Activated CD4-positive, alpha-beta memory T cell treated with anti-CD3 and anti-CD28 coated beads, Interleukin-2, amount 10 ng/mL, durations not matched to agents 7 days and 5 days (primary cell): ENCODE measurements at regions not wholly inside any gene's neighbourhood (a gene's known extent, or its start where the extent isn't known, plus 50 kb on each side); places are given as distances from the start of the nearest gene placed in this dataset.
"Not testable (repeated sequence)": the region's sequence is repeated elsewhere in the genome, so short reads cannot be mapped to it uniquely, and the experiment has no call there.

Experiments used
- CTCF ChIA-PET: fragments of 350-600 bp; sonication (Branson Sonifier 250); formaldehyde crosslinking; loops from one replicate; lab custom pipeline; 2021; ENCODE audit warnings: antibody characterized with exemption, inconsistent platforms; lab: Charles Lee
- POLR2A ChIA-PET: fragments of 350-600 bp; sonication (Branson Sonifier 250); formaldehyde crosslinking; loops from one replicate; lab custom pipeline; 2021; ENCODE audit warnings: antibody characterized with exemption; lab: Charles Lee
- DNase-seq: peaks from one replicate; pipeline ENCODE4 v3.0.0-alpha.2; 2020
- H3K27ac Mint-ChIP-seq: one replicate; pipeline ENCODE4 v1.8.0; 2021; ENCODE audit warnings: mild to moderate bottlenecking, mixed read lengths
- H3K27me3 Mint-ChIP-seq: one replicate; pipeline ENCODE4 v1.8.0; 2021; ENCODE audit warnings: mixed read lengths
- H3K36me3 Mint-ChIP-seq: one replicate; pipeline ENCODE4 v1.8.0; 2021; ENCODE audit warnings: low read depth, mixed read lengths
- H3K4me1 Mint-ChIP-seq: one replicate; pipeline ENCODE4 v1.8.0; 2021; ENCODE audit warnings: mixed read lengths
- H3K4me3 Mint-ChIP-seq: one replicate; pipeline ENCODE4 v1.8.0; 2021; ENCODE audit warnings: mild to moderate bottlenecking, mixed read lengths
- H3K9me3 Mint-ChIP-seq: one replicate; pipeline ENCODE4 v1.8.0; 2021; ENCODE audit warnings: mixed read lengths

GRCh38 chr5:163162645-163163044 is 274.8 kb upstream of the CCNG1 start:
- Mint-ChIP-seq H3K4me3 (no peak overlapping the region), H3K9me3 (peaks cover 3% of the 10 kb centered on the region), H3K27ac (no peak overlapping the region), H3K36me3 (no peaks in the 10 kb centered on the region), H3K4me1 (no peaks in the 10 kb centered on the region), H3K27me3 (no peaks in the 10 kb centered on the region)
- CTCF ChIA-PET, result no interaction called here
- DNase-seq, result no peak
- POLR2A ChIA-PET, result interaction anchor here (0.6 to 1.4 kb wide), 2 partner anchors 111 to 526 kb away, joined by 3 read pairs; no protein-coding TSS in a partner anchor

GRCh38 chr5:163163858-163164257 is 273.5 kb upstream of the CCNG1 start:
- H3K27me3 Mint-ChIP-seq, result no peaks in the 10 kb centered on the region
- H3K36me3 Mint-ChIP-seq, result no peaks in the 10 kb centered on the region
- no peaks in the 10 kb centered on the region for H3K4me1 Mint-ChIP-seq
- CTCF ChIA-PET, result no interaction called here
- no peak overlapping the region for H3K4me3 Mint-ChIP-seq
- no peak for DNase-seq
- H3K27ac Mint-ChIP-seq, result no peak overlapping the region
- H3K9me3 Mint-ChIP-seq, result peaks cover 2% of the 10 kb centered on the region
- POLR2A ChIA-PET, result no interaction called here

- POLR2A ChIA-PET, result no interaction called here
- no peaks in the 10 kb centered on the region for H3K4me1 Mint-ChIP-seq
- H3K4me3 Mint-ChIP-seq, result no peak overlapping the region
- H3K9me3 Mint-ChIP-seq, result peaks cover 2% of the 10 kb centered on the region
- H3K27me3 Mint-ChIP-seq, result no peaks in the 10 kb centered on the region
- no peak overlapping the region for H3K27ac Mint-ChIP-seq
- CTCF ChIA-PET, result no interaction called here
- H3K36me3 Mint-ChIP-seq, result no peaks in the 10 kb centered on the region
- DNase-seq, result no peak
These were observed 272.1 kb upstream of the CCNG1 start for GRCh38 chr5:163165277-163165676.

- H3K9me3 Mint-ChIP-seq, CTCF ChIA-PET, H3K27ac Mint-ChIP-seq, H3K36me3 Mint-ChIP-seq, H3K4me1 Mint-ChIP-seq, H3K4me3 Mint-ChIP-seq, POLR2A ChIA-PET, H3K27me3 Mint-ChIP-seq, DNase-seq: not testable (repeated sequence)
These were observed 267.2 kb upstream of the CCNG1 start for GRCh38 chr5:163170161-163170560.

GRCh38 chr5:163172540-163173338 is 264.7 kb upstream of the CCNG1 start:
- ChIA-PET POLR2A (no interaction called here), CTCF (no interaction called here)
- DNase-seq, result no peak
- no peaks in the 10 kb centered on the region for H3K36me3 Mint-ChIP-seq
- H3K9me3 Mint-ChIP-seq, result no peaks in the 10 kb centered on the region
- no peaks in the 10 kb centered on the region for H3K27me3 Mint-ChIP-seq
- H3K4me3 Mint-ChIP-seq, result no peak overlapping the region
- no peaks in the 10 kb centered on the region for H3K4me1 Mint-ChIP-seq
- no peak overlapping the region for H3K27ac Mint-ChIP-seq

DNA sequence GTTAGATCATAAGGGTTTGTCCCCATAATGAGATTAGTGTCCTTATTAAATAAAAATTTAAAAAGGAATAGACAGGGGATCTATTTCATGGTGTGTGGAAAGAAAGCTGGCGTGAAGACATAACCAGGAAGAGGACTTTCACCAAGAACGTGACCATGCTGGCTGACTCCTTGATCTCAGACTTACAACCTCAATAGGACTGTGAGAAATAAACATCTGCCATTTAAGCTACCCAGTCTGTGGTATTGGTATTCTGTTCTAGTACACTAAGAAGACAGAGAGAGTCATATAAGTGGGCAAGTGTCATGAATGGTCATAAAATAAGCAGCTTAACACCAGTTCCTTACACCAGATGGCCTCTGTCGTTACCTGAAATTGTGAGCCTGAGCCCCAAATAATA is 259.4 kb upstream of the CCNG1 start:
- POLR2A ChIA-PET, result no interaction called here
- CTCF ChIA-PET, result interaction anchor here (1.1 kb wide), 1 partner anchor 230 kb away, joined by 3 read pairs; no protein-coding TSS in a partner anchor
- H3K4me3 Mint-ChIP-seq, result no peak overlapping the region
- H3K27ac Mint-ChIP-seq, result no peak overlapping the region
- H3K27me3 Mint-ChIP-seq, result no peaks in the 10 kb centered on the region
- H3K36me3 Mint-ChIP-seq, result no peaks in the 10 kb centered on the region
- no peaks in the 10 kb centered on the region for H3K4me1 Mint-ChIP-seq
- no peak for DNase-seq
- peaks cover 5% of the 10 kb centered on the region for H3K9me3 Mint-ChIP-seq

DNA sequence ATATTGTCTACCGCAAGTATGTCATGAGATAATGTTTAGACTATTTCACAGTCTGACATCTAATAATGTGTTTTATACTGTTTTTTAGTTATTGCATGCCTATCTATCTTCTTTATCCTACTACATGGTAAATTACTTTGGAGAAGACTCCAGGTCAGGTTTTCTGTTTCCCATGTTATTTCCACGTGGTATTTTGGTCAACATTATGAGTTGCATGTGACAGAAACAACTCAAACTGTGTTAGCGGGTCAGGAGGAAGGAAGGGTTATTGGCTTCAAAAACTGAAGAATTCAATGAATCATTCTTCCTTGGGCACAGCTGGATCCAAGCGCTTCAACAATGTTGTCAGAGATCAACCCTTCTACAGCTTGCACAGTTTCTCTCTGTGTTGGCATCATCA is 252.1 kb upstream of the CCNG1 start:
- Mint-ChIP-seq H3K27me3 (no peaks in the 10 kb centered on the region), H3K9me3 (peaks cover 7% of the 10 kb centered on the region), H3K27ac (no peak overlapping the region), H3K4me3 (no peak overlapping the region), H3K36me3 (no peaks in the 10 kb centered on the region), H3K4me1 (no peaks in the 10 kb centered on the region)
- POLR2A ChIA-PET, result no interaction called here
- CTCF ChIA-PET, result no interaction called here
- no peak for DNase-seq

- Mint-ChIP-seq H3K27me3 (no peaks in the 10 kb centered on the region), H3K27ac (no peak overlapping the region), H3K9me3 (peaks cover 3% of the 10 kb centered on the region), H3K36me3 (no peaks in the 10 kb centered on the region), H3K4me1 (no peaks in the 10 kb centered on the region), H3K4me3 (no peak overlapping the region)
- DNase-seq, result no peak
- ChIA-PET POLR2A (no interaction called here), CTCF (no interaction called here)
These were observed 248.3 kb upstream of the CCNG1 start for GRCh38 chr5:163189023-163189553.

DNA sequence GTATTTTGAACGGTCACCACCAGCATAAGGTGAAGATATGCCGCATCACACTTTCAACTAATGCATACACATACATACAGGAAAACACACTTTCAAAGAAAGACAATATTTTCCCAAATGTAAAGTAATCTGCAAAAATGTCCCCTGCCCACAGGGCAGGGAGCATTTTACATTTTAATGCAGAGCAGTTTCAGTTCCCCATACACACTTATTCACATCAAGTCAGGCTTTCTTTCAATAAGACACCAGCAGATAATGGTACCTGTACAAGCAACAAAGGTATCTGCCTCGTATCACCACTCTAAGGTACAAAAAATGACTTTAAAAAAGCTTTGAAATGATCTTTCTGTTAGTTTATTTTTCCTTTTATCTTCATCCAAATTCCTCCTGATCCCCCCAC is 247.1 kb upstream of the CCNG1 start:
- CTCF ChIA-PET, result no interaction called here
- DNase-seq, result no peak
- peaks cover 3% of the 10 kb centered on the region for H3K9me3 Mint-ChIP-seq
- no peaks in the 10 kb centered on the region for H3K4me1 Mint-ChIP-seq
- H3K27ac Mint-ChIP-seq, result no peak overlapping the region
- POLR2A ChIA-PET, result no interaction called here
- H3K27me3 Mint-ChIP-seq, result no peaks in the 10 kb centered on the region
- no peaks in the 10 kb centered on the region for H3K36me3 Mint-ChIP-seq
- H3K4me3 Mint-ChIP-seq, result no peak overlapping the region

DNA sequence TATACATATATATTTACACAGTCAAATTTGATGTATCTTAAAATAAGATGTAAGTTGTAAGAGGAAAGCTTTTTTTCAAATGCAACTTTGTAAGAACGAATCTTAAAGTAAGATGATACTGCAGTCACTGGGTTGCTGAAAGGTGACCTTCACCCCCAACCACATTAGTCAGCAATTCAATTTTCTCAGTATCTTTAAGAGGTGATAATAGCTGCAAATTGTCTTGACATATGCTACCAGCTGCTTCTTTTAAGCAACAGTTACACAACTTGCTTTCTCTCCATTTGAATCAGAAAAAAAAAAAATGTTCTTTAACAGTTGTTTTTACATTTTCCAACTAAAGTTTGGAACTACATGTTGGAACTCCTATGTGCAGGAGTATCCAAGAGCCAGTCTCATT is 246.6 kb upstream of the CCNG1 start:
- Mint-ChIP-seq H3K4me1 (no peaks in the 10 kb centered on the region), H3K27ac (no peak overlapping the region), H3K27me3 (no peaks in the 10 kb centered on the region), H3K4me3 (no peak overlapping the region), H3K9me3 (peaks cover 2% of the 10 kb centered on the region), H3K36me3 (no peaks in the 10 kb centered on the region)
- no peak for DNase-seq
- ChIA-PET POLR2A (no interaction called here), CTCF (no interaction called here)

DNA sequence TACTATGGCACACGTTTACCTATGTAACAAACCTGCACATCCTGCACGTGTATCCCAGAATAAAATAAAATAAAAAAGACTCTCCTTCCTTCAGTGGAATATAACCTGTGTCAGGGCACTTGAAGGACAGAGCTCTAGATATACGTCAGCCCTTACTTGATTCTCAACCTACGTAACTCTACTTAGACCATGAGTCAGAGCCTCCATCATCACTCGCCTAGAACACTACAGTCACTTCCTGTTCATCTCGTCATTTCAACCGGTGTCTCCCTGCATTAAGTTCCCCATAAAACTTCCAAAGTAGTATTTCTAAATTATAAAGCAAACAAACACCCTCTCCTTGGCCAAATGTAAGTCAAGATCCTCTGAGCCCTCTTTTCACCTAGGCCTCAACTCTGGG is 243.5 kb upstream of the CCNG1 start:
- H3K27ac Mint-ChIP-seq, result no peak overlapping the region
- no peaks in the 10 kb centered on the region for H3K4me1 Mint-ChIP-seq
- H3K9me3 Mint-ChIP-seq, result peaks cover 2% of the 10 kb centered on the region
- no peaks in the 10 kb centered on the region for H3K36me3 Mint-ChIP-seq
- H3K27me3 Mint-ChIP-seq, result no peaks in the 10 kb centered on the region
- no peak for DNase-seq
- no peak overlapping the region for H3K4me3 Mint-ChIP-seq
- POLR2A ChIA-PET, result no interaction called here
- CTCF ChIA-PET, result no interaction called here

DNA sequence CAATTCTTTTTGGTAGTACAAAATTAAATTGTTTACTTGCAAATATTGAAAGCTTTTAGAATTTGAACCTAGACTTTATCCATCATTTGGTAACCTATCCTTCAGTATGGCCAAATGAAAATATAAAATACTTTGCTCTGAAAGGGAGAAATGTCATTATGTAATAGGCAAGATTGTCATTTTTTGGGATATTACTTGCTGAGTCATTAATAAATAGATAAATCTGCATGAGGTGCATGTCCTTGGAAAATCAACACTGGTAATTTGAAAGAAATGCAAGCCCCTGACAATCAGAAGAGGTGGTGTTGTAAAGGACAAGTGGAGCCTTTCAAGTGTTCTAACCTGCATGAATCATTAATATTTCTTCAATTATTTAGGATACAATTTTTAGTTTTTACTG is 231.8 kb upstream of the CCNG1 start:
- H3K27me3 Mint-ChIP-seq, result no peaks in the 10 kb centered on the region
- H3K36me3 Mint-ChIP-seq, result no peaks in the 10 kb centered on the region
- H3K4me3 Mint-ChIP-seq, result no peak overlapping the region
- no peak for DNase-seq
- no peak overlapping the region for H3K27ac Mint-ChIP-seq
- H3K9me3 Mint-ChIP-seq, result peaks cover 9% of the 10 kb centered on the region
- CTCF ChIA-PET, result no interaction called here
- POLR2A ChIA-PET, result no interaction called here
- H3K4me1 Mint-ChIP-seq, result no peaks in the 10 kb centered on the region

DNA sequence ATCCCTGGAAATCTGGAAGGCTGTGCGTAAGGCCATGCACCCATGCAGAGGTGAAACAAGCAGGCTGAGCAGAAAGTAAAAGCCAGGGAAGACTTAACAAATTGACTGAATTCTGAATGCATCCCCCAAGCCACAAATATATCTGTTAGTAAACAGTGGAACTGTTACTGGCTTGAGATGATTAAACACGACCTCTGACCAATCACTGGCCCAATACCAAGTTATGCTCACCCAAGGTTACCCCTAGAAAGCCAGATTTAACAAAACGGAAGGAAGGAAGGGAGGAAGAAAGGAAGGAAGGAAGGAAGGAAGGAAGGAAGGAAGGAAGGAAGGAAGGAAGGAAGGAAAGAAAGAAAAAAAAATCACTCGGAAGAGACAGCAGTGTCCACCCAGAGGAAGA is 215.8 kb upstream of the CCNG1 start:
- Mint-ChIP-seq H3K4me3 (no peak overlapping the region), H3K27ac (no peak overlapping the region), H3K36me3 (no peaks in the 10 kb centered on the region), H3K27me3 (no peaks in the 10 kb centered on the region), H3K4me1 (no peaks in the 10 kb centered on the region), H3K9me3 (peaks cover 4% of the 10 kb centered on the region)
- ChIA-PET CTCF (no interaction called here), POLR2A (no interaction called here)
- DNase-seq, result no peak

GRCh38 chr5:163222982-163223381 is 214.4 kb upstream of the CCNG1 start:
- no peak overlapping the region for H3K4me3 Mint-ChIP-seq
- H3K4me1 Mint-ChIP-seq, result no peaks in the 10 kb centered on the region
- POLR2A ChIA-PET, result no interaction called here
- peaks cover 4% of the 10 kb centered on the region for H3K9me3 Mint-ChIP-seq
- no peaks in the 10 kb centered on the region for H3K36me3 Mint-ChIP-seq
- DNase-seq, result no peak
- no peaks in the 10 kb centered on the region for H3K27me3 Mint-ChIP-seq
- CTCF ChIA-PET, result no interaction called here
- no peak overlapping the region for H3K27ac Mint-ChIP-seq
